ENCODE measurements at regions not wholly inside any gene's neighbourhood (a gene's known extent, or its start where the extent isn't known, plus 50 kb on each side); places are given as distances from the start of the nearest gene placed in this dataset.
A peak's percentile ranks its signal among the peaks of the same experiment; 100 is the strongest.
"Not testable (repeated sequence)": the region's sequence is repeated elsewhere in the genome, so short reads cannot be mapped to it uniquely, and the experiment has no call there.

- no peak for ATAC-seq
- no peaks in the 10 kb centered on the region for H3K27me3 ChIP-seq
- H3K36me3 ChIP-seq = no peaks in the 10 kb centered on the region
- no peaks in the 10 kb centered on the region for H3K9me3 ChIP-seq
- no peak overlapping the region for H3K4me3 ChIP-seq
- no peaks in the 10 kb centered on the region for H3K4me1 ChIP-seq
- TF ChIP-seq CTCF (IDR thresholded peaks at IDR 0.05) = no peak
- no peak for DNase-seq
- H3K27ac ChIP-seq = no peak overlapping the region
- intact Hi-C loops (cut with DNase I) = no loop called here
These were observed 50.4 kb downstream of the SHOC1 start for GRCh38 chr9:111744363-111744762.

GRCh38 chr9:111743275-111743674 is 51.5 kb downstream of the SHOC1 start:
- intact Hi-C loops (cut with DNase I) = no loop called here
- Histone ChIP-seq H3K36me3 (no peaks in the 10 kb centered on the region), H3K4me1 (no peaks in the 10 kb centered on the region), H3K9me3 (no peaks in the 10 kb centered on the region), H3K27me3 (no peaks in the 10 kb centered on the region), H3K4me3 (no peak overlapping the region), H3K27ac (no peak overlapping the region)
- DNase-seq = no peak
- TF ChIP-seq CTCF (IDR thresholded peaks at IDR 0.05) = no peak
- ATAC-seq = peak; percentile 39

- H3K4me1 ChIP-seq = no peaks in the 10 kb centered on the region
- H3K9me3 ChIP-seq = no peaks in the 10 kb centered on the region
- no peak overlapping the region for H3K4me3 ChIP-seq
- H3K27ac ChIP-seq = no peak overlapping the region
- H3K27me3 ChIP-seq = no peaks in the 10 kb centered on the region
- DNase-seq = peak in 1 of 4 donors; percentile 30
- no peaks in the 10 kb centered on the region for H3K36me3 ChIP-seq
- intact Hi-C loops (cut with DNase I) = no loop called here
- ATAC-seq = no peak
- no peak for TF ChIP-seq CTCF (IDR thresholded peaks at IDR 0.05)
These were observed 54.0 kb downstream of the SHOC1 start for GRCh38 chr9:111740739-111741138.

- TF ChIP-seq CTCF (IDR thresholded peaks at IDR 0.05) = no peak
- H3K27ac ChIP-seq = no peak overlapping the region
- no peak overlapping the region for H3K4me3 ChIP-seq
- H3K27me3 ChIP-seq = no peaks in the 10 kb centered on the region
- H3K9me3 ChIP-seq = no peaks in the 10 kb centered on the region
- no peak for ATAC-seq
- no peaks in the 10 kb centered on the region for H3K36me3 ChIP-seq
- intact Hi-C loops (cut with DNase I) = no loop called here
- no peak for DNase-seq
- no peaks in the 10 kb centered on the region for H3K4me1 ChIP-seq
These were observed 58.0 kb downstream of the SHOC1 start for GRCh38 chr9:111736714-111737113.

GRCh38 chr9:111735344-111735743 is 59.4 kb downstream of the SHOC1 start:
- H3K27me3 ChIP-seq; DNase-seq; intact Hi-C loops (cut with DNase I); H3K4me1 ChIP-seq; H3K9me3 ChIP-seq; H3K27ac ChIP-seq; H3K36me3 ChIP-seq; H3K4me3 ChIP-seq; ATAC-seq: not testable (repeated sequence)

- Histone ChIP-seq H3K27me3 (no peaks in the 10 kb centered on the region), H3K4me3 (no peak overlapping the region), H3K9me3 (peaks cover 0 to 5% of the 10 kb centered on the region in 2 donors), H3K4me1 (no peaks in the 10 kb centered on the region), H3K27ac (peak overlapping the region in 1 of 2 donors; percentile 22), H3K36me3 (peaks cover 0 to 7% of the 10 kb centered on the region in 2 donors)
- intact Hi-C loops (cut with DNase I) = no loop called here
- no peak for DNase-seq
- no peak for ATAC-seq
- no peak for TF ChIP-seq CTCF (IDR thresholded peaks at IDR 0.05)
These were observed 62.8 kb downstream of the SHOC1 start for GRCh38 chr9:111731928-111732327.
